Activated CD8-positive, alpha-beta T cell treated with anti-CD3 and anti-CD28 coated beads for 36 hours (primary cell): ENCODE measurements at regions not wholly inside any gene's neighbourhood (a gene's known extent, or its start where the extent isn't known, plus 50 kb on each side); places are given as distances from the start of the nearest gene placed in this dataset.

Source experiments
- ATAC-seq: fragments of 200-7000 bp; cut with Tn5 transposase; one replicate; pipeline ENCODE4 v1.10.0; 2021; ENCODE audit warnings: mild to moderate bottlenecking, moderate library complexity
- CTCF ChIA-PET: fragments of 350-600 bp; sonication (Branson Sonifier 250); formaldehyde crosslinking; loops from one replicate; lab custom pipeline; 2021; ENCODE audit warnings: antibody characterized with exemption; lab: Charles Lee
- POLR2A ChIA-PET: fragments of 350-600 bp; sonication (Branson Sonifier 250); formaldehyde crosslinking; loops from one replicate; lab custom pipeline; 2021; ENCODE audit warnings: antibody characterized with exemption; lab: Charles Lee
- DNase-seq: peaks from one replicate; pipeline ENCODE4 v3.0.0-alpha.2; 2020
- H3K27ac Mint-ChIP-seq: one replicate; pipeline ENCODE4 v1.8.0; 2021; ENCODE audit warnings: mild to moderate bottlenecking, mixed read lengths
- H3K27me3 Mint-ChIP-seq: one replicate; pipeline ENCODE4 v1.8.0; 2021; ENCODE audit warnings: mixed read lengths
- H3K36me3 Mint-ChIP-seq: one replicate; pipeline ENCODE4 v1.8.0; 2021; ENCODE audit warnings: low read depth, mixed read lengths
- H3K4me1 Mint-ChIP-seq: one replicate; pipeline ENCODE4 v1.8.0; 2021; ENCODE audit warnings: low read depth, mixed read lengths
- H3K4me3 Mint-ChIP-seq: one replicate; pipeline ENCODE4 v1.8.0; 2021; ENCODE audit warnings: mild to moderate bottlenecking, moderate library complexity, mixed read lengths
- H3K9me3 Mint-ChIP-seq: one replicate; pipeline ENCODE4 v1.8.0; 2021; ENCODE audit warnings: mixed read lengths
- CTCF ChIP-seq: fragments of 200-600 bp; IDR thresholded peaks from one replicate; pipeline ENCODE4 v1.8.0; 2022; ENCODE audit warnings: antibody characterized with exemption, mild to moderate bottlenecking
- intact Hi-C: fragments of 100-400 bp; cut with micrococcal nuclease; formaldehyde crosslinking; loops from one replicate; pipeline ENCODE4 v1.10.0; 2022

DNA sequence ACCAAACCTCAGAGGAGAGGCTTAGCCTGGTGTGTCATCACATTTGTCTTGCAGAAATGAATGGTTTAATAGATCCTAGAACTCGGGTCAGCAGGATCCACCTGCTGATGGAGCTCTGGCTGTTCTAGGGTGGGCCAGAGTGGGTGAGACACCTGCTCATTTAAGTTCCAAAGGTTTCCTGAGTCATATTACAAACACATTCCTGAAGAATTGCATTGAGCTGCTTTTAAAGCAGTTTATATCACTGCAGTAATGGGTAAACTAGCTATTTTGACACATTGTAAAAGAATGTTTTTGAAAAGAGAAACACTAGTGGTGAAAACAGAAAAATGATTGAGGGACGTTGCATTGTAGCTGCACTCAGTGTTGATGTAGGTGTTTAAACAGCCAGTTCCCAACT, 175.3 kb upstream of the TCF4 start:
- intact Hi-C loops, result no loop called here
- POLR2A ChIA-PET, result no interaction called here

GRCh38 chr18:55762424-55762823, 174.4 kb upstream of the TCF4 start:
- H3K27me3 Mint-ChIP-seq, result no peaks in the 10 kb centered on the region
- no peak for ATAC-seq
- DNase-seq, result no peak
- no peak overlapping the region for H3K27ac Mint-ChIP-seq
- no peaks in the 10 kb centered on the region for H3K9me3 Mint-ChIP-seq
- no peaks in the 10 kb centered on the region for H3K36me3 Mint-ChIP-seq
- POLR2A ChIA-PET, result no interaction called here
- H3K4me1 Mint-ChIP-seq, result no peaks in the 10 kb centered on the region
- H3K4me3 Mint-ChIP-seq, result no peak overlapping the region
- no peak for TF ChIP-seq CTCF
- intact Hi-C loops, result no loop called here
- CTCF ChIA-PET, result no interaction called here

More for the DNA sequence above, 175.3 kb upstream of the TCF4 start:
- H3K27ac Mint-ChIP-seq, result no peak overlapping the region
- ATAC-seq, result no peak
- H3K27me3 Mint-ChIP-seq, result no peaks in the 10 kb centered on the region
- H3K36me3 Mint-ChIP-seq, result no peaks in the 10 kb centered on the region
- no peaks in the 10 kb centered on the region for H3K9me3 Mint-ChIP-seq
- no peak for DNase-seq
- CTCF ChIA-PET, result no interaction called here
- H3K4me3 Mint-ChIP-seq, result no peak overlapping the region
- no peaks in the 10 kb centered on the region for H3K4me1 Mint-ChIP-seq
- no peak for TF ChIP-seq CTCF

DNA sequence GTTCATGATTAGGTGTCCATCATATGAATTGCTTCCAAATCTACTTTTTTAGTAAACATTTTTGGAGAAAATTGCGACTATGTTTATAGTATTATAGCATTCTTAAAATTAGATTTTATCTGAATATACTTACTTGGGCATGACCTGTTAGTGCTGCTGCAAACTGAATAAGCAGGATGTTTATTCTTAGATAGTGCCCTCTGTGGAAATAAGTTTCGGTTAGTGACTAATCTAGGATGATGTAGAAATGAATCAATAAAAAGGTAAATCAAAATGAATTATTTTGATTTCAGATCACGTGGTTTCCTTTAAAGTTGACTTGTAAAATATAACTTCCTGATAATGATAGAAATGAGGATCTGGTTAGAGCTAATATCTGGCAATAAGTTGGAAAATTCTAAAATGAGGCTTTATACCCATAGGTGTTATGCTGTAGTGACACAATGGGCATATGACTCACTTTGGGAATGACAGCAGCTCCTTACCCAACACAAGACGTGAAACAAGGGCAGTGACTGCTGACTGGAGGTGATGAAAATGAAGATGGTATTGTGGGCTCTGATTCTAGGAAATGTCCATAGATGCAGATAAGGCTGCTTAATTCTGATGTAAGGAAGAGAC, 165.8 kb upstream of the TCF4 start:
- Mint-ChIP-seq H3K4me3 (no peak overlapping the region), H3K36me3 (no peaks in the 10 kb centered on the region), H3K4me1 (no peaks in the 10 kb centered on the region), H3K27me3 (no peaks in the 10 kb centered on the region), H3K27ac (no peak overlapping the region), H3K9me3 (no peaks in the 10 kb centered on the region)
- DNase-seq (no peak), ATAC-seq (no peak)
- POLR2A ChIA-PET, result no interaction called here
- TF ChIP-seq CTCF, result no peak
- CTCF ChIA-PET, result no interaction called here
- intact Hi-C loops, result no loop called here

DNA sequence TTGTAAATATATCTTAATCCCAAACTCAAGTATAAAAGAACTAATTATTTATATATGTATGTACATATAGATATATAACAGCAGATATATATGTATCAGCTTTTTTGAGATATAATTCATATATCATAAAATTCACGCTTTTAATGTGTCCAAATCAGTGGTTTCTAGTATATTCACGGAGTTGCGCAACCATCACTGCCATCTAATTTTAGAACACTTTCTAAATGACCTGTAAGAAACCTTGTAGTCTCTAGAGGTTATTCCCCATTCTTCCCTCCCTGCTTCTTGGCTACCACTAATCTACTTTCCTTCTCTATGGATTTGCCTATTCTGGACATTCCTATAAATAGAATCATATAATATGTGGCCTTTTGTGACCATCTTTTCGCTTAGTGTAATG, 163.5 kb upstream of the TCF4 start:
- intact Hi-C loops, result no loop called here
- H3K36me3 Mint-ChIP-seq, result no peaks in the 10 kb centered on the region
- ATAC-seq, result no peak
- ChIA-PET POLR2A (no interaction called here), CTCF (no interaction called here)
- no peaks in the 10 kb centered on the region for H3K9me3 Mint-ChIP-seq
- DNase-seq, result no peak
- H3K4me3 Mint-ChIP-seq, result no peak overlapping the region
- H3K27ac Mint-ChIP-seq, result no peak overlapping the region
- no peak for TF ChIP-seq CTCF
- H3K4me1 Mint-ChIP-seq, result no peaks in the 10 kb centered on the region
- no peaks in the 10 kb centered on the region for H3K27me3 Mint-ChIP-seq

- DNase-seq (no peak), ATAC-seq (no peak)
- ChIA-PET CTCF (no interaction called here), POLR2A (no interaction called here)
- intact Hi-C loops, result no loop called here
- Mint-ChIP-seq H3K4me1 (no peaks in the 10 kb centered on the region), H3K27ac (no peak overlapping the region), H3K9me3 (no peaks in the 10 kb centered on the region), H3K36me3 (no peaks in the 10 kb centered on the region), H3K4me3 (no peak overlapping the region), H3K27me3 (no peaks in the 10 kb centered on the region)
- no peak for TF ChIP-seq CTCF
Observed at GRCh38 chr18:55748227-55748738, 160.3 kb upstream of the TCF4 start.
